HUES64 (cell line): ENCODE measurements at regions not wholly inside any gene's neighbourhood (a gene's known extent, or its start where the extent isn't known, plus 50 kb on each side); places are given as distances from the start of the nearest gene placed in this dataset.

Experiments used
- H3K27ac ChIP-seq: 2 replicates; pipeline ENCODE4 v1.7.0; 2013; ENCODE audit warnings: low read depth, low read length, inconsistent platforms
- H3K27me3 ChIP-seq: 2 replicates; pipeline ENCODE4 v1.6.1; 2013; ENCODE audit warnings: mild to moderate bottlenecking, low read length; ENCODE audit not compliant: insufficient read depth
- H3K36me3 ChIP-seq: 2 replicates; pipeline ENCODE4 v1.6.1; 2013; ENCODE audit warnings: mild to moderate bottlenecking, low read length; ENCODE audit not compliant: insufficient read depth
- H3K4me1 ChIP-seq: 2 replicates; pipeline ENCODE4 v1.6.1; 2013; ENCODE audit warnings: mild to moderate bottlenecking, low read length, moderate library complexity; ENCODE audit not compliant: insufficient read depth
- H3K4me3 ChIP-seq: 2 replicates; pipeline ENCODE4 v1.5.1; 2013; ENCODE audit warnings: mild to moderate bottlenecking, low read length, moderate library complexity
- H3K9ac ChIP-seq: 2 replicates; pipeline ENCODE4 v1.6.1; 2013; ENCODE audit warnings: mild to moderate bottlenecking, low read depth, low read length
- H3K9me3 ChIP-seq: 2 replicates; pipeline ENCODE4 v1.6.1; 2013; ENCODE audit warnings: low read depth, low read length; ENCODE audit not compliant: insufficient read depth
- WGBS: fragments of 150-250, 120-280 bp; methylation state at CpG from one replicate; pipeline ENCODE4 v1.1.7; 2013; ENCODE audit warnings: missing lambda C conversion rate; 5-methylcytosine and 5-hydroxymethylcytosine counted together

- H3K36me3 ChIP-seq: no peaks in the 10 kb centered on the region
- WGBS: 64% methylated on average over 4 of the region's 5 CpGs
- no peaks in the 10 kb centered on the region for H3K4me1 ChIP-seq
- H3K27me3 ChIP-seq: no peaks in the 10 kb centered on the region
- H3K4me3 ChIP-seq: no peak overlapping the region
- H3K9ac ChIP-seq: no peak overlapping the region
- peaks cover 39% of the 10 kb centered on the region for H3K9me3 ChIP-seq
- H3K27ac ChIP-seq: no peak overlapping the region
These were observed 244.5 kb upstream of the ANKRD30A start for GRCh38 chr10:36880898-36881297.

- H3K27ac ChIP-seq: no peak overlapping the region
- no peaks in the 10 kb centered on the region for H3K27me3 ChIP-seq
- H3K36me3 ChIP-seq: no peaks in the 10 kb centered on the region
- H3K9me3 ChIP-seq: peaks cover 41% of the 10 kb centered on the region
- no peak overlapping the region for H3K9ac ChIP-seq
- no peaks in the 10 kb centered on the region for H3K4me1 ChIP-seq
- no peak overlapping the region for H3K4me3 ChIP-seq
- 81% methylated on average over 4 of the region's 6 CpGs for WGBS
These were observed 252.6 kb upstream of the ANKRD30A start for GRCh38 chr10:36872702-36873393.

GRCh38 chr10:36840788-36841187 lies 284.6 kb upstream of the ANKRD30A start:
- WGBS: 91% methylated on average over 4 of the region's 4 CpGs
- no peaks in the 10 kb centered on the region for H3K4me1 ChIP-seq
- H3K36me3 ChIP-seq: no peaks in the 10 kb centered on the region
- peaks cover 45% of the 10 kb centered on the region for H3K9me3 ChIP-seq
- H3K27ac ChIP-seq: no peak overlapping the region
- no peak overlapping the region for H3K9ac ChIP-seq
- H3K27me3 ChIP-seq: no peaks in the 10 kb centered on the region
- H3K4me3 ChIP-seq: no peak overlapping the region

- Histone ChIP-seq H3K4me3 (no peak overlapping the region), H3K4me1 (no peaks in the 10 kb centered on the region), H3K36me3 (no peaks in the 10 kb centered on the region), H3K27me3 (no peaks in the 10 kb centered on the region), H3K9ac (no peak overlapping the region), H3K27ac (no peak overlapping the region), H3K9me3 (peaks cover 44% of the 10 kb centered on the region)
These were observed 288.0 kb upstream of the ANKRD30A start for GRCh38 chr10:36837416-36837815.

GRCh38 chr10:36819781-36820180 lies 305.6 kb upstream of the ANKRD30A start:
- H3K9ac ChIP-seq: no peak overlapping the region
- H3K4me1 ChIP-seq: no peaks in the 10 kb centered on the region
- 95% methylated on average over 20 of the region's 20 CpGs for WGBS
- no peaks in the 10 kb centered on the region for H3K27me3 ChIP-seq
- H3K9me3 ChIP-seq: peaks cover 46% of the 10 kb centered on the region
- H3K27ac ChIP-seq: no peak overlapping the region
- no peaks in the 10 kb centered on the region for H3K36me3 ChIP-seq
- H3K4me3 ChIP-seq: no peak overlapping the region

GRCh38 chr10:36817898-36818297 lies 307.5 kb upstream of the ANKRD30A start:
- no peaks in the 10 kb centered on the region for H3K4me1 ChIP-seq
- H3K9ac ChIP-seq: no peak overlapping the region
- H3K4me3 ChIP-seq: no peak overlapping the region; the same call in 1 of the 2 replicates
- no peak overlapping the region for H3K27ac ChIP-seq
- WGBS: 83% methylated on average over 15 of the region's 15 CpGs
- no peaks in the 10 kb centered on the region for H3K27me3 ChIP-seq
- H3K9me3 ChIP-seq: peaks cover 34% of the 10 kb centered on the region
- no peaks in the 10 kb centered on the region for H3K36me3 ChIP-seq

- H3K9ac ChIP-seq: no peak overlapping the region
- no peak overlapping the region for H3K4me3 ChIP-seq
- no peaks in the 10 kb centered on the region for H3K4me1 ChIP-seq
- H3K36me3 ChIP-seq: no peaks in the 10 kb centered on the region
- H3K27me3 ChIP-seq: no peaks in the 10 kb centered on the region
- 86% methylated on average over 2 of the region's 2 CpGs for WGBS
- peaks cover 6% of the 10 kb centered on the region; the same call in 1 of the 2 replicates for H3K9me3 ChIP-seq
- H3K27ac ChIP-seq: no peak overlapping the region
These were observed 316.6 kb upstream of the ANKRD30A start for GRCh38 chr10:36808625-36809362.

- Histone ChIP-seq H3K4me3 (no peak overlapping the region), H3K9ac (no peak overlapping the region), H3K9me3 (0 out of 2 replicates have a peak, but pooled peaks cover 2% of the 10 kb centered on the region), H3K27ac (no peak overlapping the region), H3K36me3 (no peaks in the 10 kb centered on the region), H3K27me3 (no peaks in the 10 kb centered on the region), H3K4me1 (no peaks in the 10 kb centered on the region)
- 89% methylated on average over 6 of the region's 6 CpGs for WGBS
These were observed 322.2 kb upstream of the ANKRD30A start for GRCh38 chr10:36803229-36803628.

- H3K4me3 ChIP-seq: no peak overlapping the region
- H3K4me1 ChIP-seq: no peaks in the 10 kb centered on the region
- H3K9me3 ChIP-seq: 0 out of 2 replicates have a peak, but pooled peaks cover 2% of the 10 kb centered on the region
- H3K27ac ChIP-seq: no peak overlapping the region
- H3K27me3 ChIP-seq: no peaks in the 10 kb centered on the region
- H3K36me3 ChIP-seq: no peaks in the 10 kb centered on the region
- no peak overlapping the region for H3K9ac ChIP-seq
- 90% methylated on average over 11 of the region's 13 CpGs for WGBS
These were observed 322.8 kb upstream of the ANKRD30A start for GRCh38 chr10:36802490-36803153.

GRCh38 chr10:36801660-36802059 lies 323.7 kb upstream of the ANKRD30A start:
- H3K9ac ChIP-seq: no peak overlapping the region
- peaks cover 2% of the 10 kb centered on the region; the same call in 1 of the 2 replicates for H3K27me3 ChIP-seq
- H3K4me1 ChIP-seq: no peaks in the 10 kb centered on the region
- 0 out of 2 replicates have a peak, but pooled peaks cover 2% of the 10 kb centered on the region for H3K9me3 ChIP-seq
- no peak overlapping the region for H3K27ac ChIP-seq
- H3K36me3 ChIP-seq: no peaks in the 10 kb centered on the region
- 59% methylated on average over 3 of the region's 3 CpGs for WGBS
- no peak overlapping the region for H3K4me3 ChIP-seq

- WGBS: 82% methylated on average over 2 of the region's 3 CpGs
- peaks cover 5% of the 10 kb centered on the region; the same call in 1 of the 2 replicates for H3K9me3 ChIP-seq
These were observed 330.4 kb upstream of the ANKRD30A start for GRCh38 chr10:36794981-36795380.

More at GRCh38 chr10:36794981-36795380, 330.4 kb upstream of the ANKRD30A start:
- H3K27ac ChIP-seq: no peak overlapping the region
- no peaks in the 10 kb centered on the region for H3K36me3 ChIP-seq
- H3K4me3 ChIP-seq: no peak overlapping the region
- H3K4me1 ChIP-seq: no peaks in the 10 kb centered on the region
- peaks cover 2% of the 10 kb centered on the region; the same call in 1 of the 2 replicates for H3K27me3 ChIP-seq
- no peak overlapping the region for H3K9ac ChIP-seq
